PC-3 (cell line): ENCODE measurements at regions not wholly inside any gene's neighbourhood (a gene's known extent, or its start where the extent isn't known, plus 50 kb on each side); places are given as distances from the start of the nearest gene placed in this dataset.
A peak's percentile ranks its signal among the peaks of the same experiment; 100 is the strongest.

Experiments
- ATAC-seq: fragments of 200-7000 bp; cut with Tn5 transposase; 2 replicates; pipeline ENCODE4 v1.9.1; 2020; ENCODE audit warnings: mild to moderate bottlenecking, moderate library complexity
- BruUV-seq: library from RNA; stranded (reverse); fragments of 400-500 nt; replicated peaks from 2 replicates; lab custom pipeline; 2021; lab: Mats Ljungman, UMichigan
- CTCF ChIA-PET: fragments of 300-600 bp; sonication (Branson Sonifier 250); formaldehyde crosslinking; loops from one replicate; lab custom pipeline; 2022; ENCODE audit warnings: antibody characterized with exemption; lab: Charles Lee
- POLR2A ChIA-PET: fragments of 300-600 bp; sonication (Branson Sonifier 250); formaldehyde crosslinking; loops from one replicate; lab custom pipeline; 2022; ENCODE audit warnings: antibody characterized with exemption; ENCODE audit not compliant: unreplicated experiment; lab: Charles Lee
- DNase-seq: peaks from one replicate; pipeline ENCODE4 v3.0.0-alpha.2; 2015
- H2AFZ ChIP-seq: fragments of 300-600 bp; sonication (generic); 2 replicates; pipeline ENCODE4 v1.6.0; 2016; ENCODE audit warnings: antibody characterized with exemption, low read length
- H3F3A ChIP-seq: fragments of 300-600 bp; sonication (generic); one replicate; pipeline ENCODE4 v1.6.0; 2017; ENCODE audit warnings: antibody characterized with exemption, low read length, control low read depth, mild to moderate bottlenecking; ENCODE audit not compliant: unreplicated experiment
- H3K27ac ChIP-seq: fragments of 300-600 bp; sonication (generic); 2 replicates; pipeline ENCODE4 v1.5.1; 2016; ENCODE audit warnings: mild to moderate bottlenecking, low read length
- H3K27me3 ChIP-seq: fragments of 300-600 bp; sonication (generic); 2 replicates; pipeline ENCODE4 v1.6.1; 2016; ENCODE audit warnings: low read length, mixed read lengths
- H3K36me3 ChIP-seq: fragments of 300-600 bp; sonication (generic); 2 replicates; pipeline ENCODE4 v1.6.1; 2016; ENCODE audit warnings: low read depth, mixed run types, low read length, mixed read lengths
- H3K4me1 ChIP-seq: fragments of 300-600 bp; sonication (generic); 2 replicates; pipeline ENCODE4 v1.5.1; 2016; ENCODE audit warnings: low read length; ENCODE audit not compliant: insufficient read depth
- H3K4me2 ChIP-seq: fragments of 300-600 bp; sonication (generic); 2 replicates; pipeline ENCODE4 v1.6.0; 2016; ENCODE audit warnings: low read length
- H3K4me3 ChIP-seq: fragments of 300-600 bp; sonication (generic); 2 replicates; pipeline ENCODE4 v1.5.1; 2016; ENCODE audit warnings: mild to moderate bottlenecking, low read length, mixed read lengths
- H3K79me2 ChIP-seq: fragments of 300-600 bp; sonication (generic); 2 replicates; pipeline ENCODE4 v1.6.1; 2017; ENCODE audit warnings: low read length, mixed read lengths
- H3K9ac ChIP-seq: fragments of 300-600 bp; sonication (generic); 2 replicates; pipeline ENCODE4 v1.6.0; 2016; ENCODE audit warnings: mild to moderate bottlenecking, low read length
- H3K9me2 ChIP-seq: fragments of 300-600 bp; sonication (generic); replicated peaks from 2 replicates; pipeline ENCODE4 v1.6.1; 2016; ENCODE audit warnings: mixed run types, low read length, mixed read lengths
- H3K9me3 ChIP-seq: fragments of 300-600 bp; sonication (generic); 2 replicates; pipeline ENCODE4 v1.6.1; 2016; ENCODE audit warnings: low read length, mixed read lengths
- H4K20me1 ChIP-seq: fragments of 300-600 bp; sonication (generic); 2 replicates; pipeline ENCODE4 v1.6.1; 2016; ENCODE audit warnings: low read length, mixed read lengths
- EZH2 ChIP-seq: fragments of 300-600 bp; sonication (generic); IDR thresholded peaks from one replicate; pipeline ENCODE4 v1.6.1; 2017; ENCODE audit warnings: antibody characterized with exemption, mild to moderate bottlenecking, low read length; ENCODE audit not compliant: unreplicated experiment
- EZH2phosphoT487 ChIP-seq: fragments of 300-600 bp; sonication (generic); IDR thresholded peaks from 2 replicates; pipeline ENCODE4 v1.6.1; 2018; ENCODE audit warnings: mild to moderate bottlenecking, antibody characterized with exemption, low read length, borderline replicate concordance
- intact Hi-C: fragments of 100-400 bp; cut with micrococcal nuclease; formaldehyde crosslinking; loops from 2 replicates; pipeline ENCODE4 v1.9.0; 2023
- TF ChIP-seq, protein P1 (sequence below): fragments of 300-600 bp; sonication (generic); conservative IDR thresholded peaks from 2 replicates; pipeline ENCODE4 v1.5.1; 2017; ENCODE audit warnings: antibody characterized with exemption, low read depth, mild to moderate bottlenecking, low read length

DNA sequence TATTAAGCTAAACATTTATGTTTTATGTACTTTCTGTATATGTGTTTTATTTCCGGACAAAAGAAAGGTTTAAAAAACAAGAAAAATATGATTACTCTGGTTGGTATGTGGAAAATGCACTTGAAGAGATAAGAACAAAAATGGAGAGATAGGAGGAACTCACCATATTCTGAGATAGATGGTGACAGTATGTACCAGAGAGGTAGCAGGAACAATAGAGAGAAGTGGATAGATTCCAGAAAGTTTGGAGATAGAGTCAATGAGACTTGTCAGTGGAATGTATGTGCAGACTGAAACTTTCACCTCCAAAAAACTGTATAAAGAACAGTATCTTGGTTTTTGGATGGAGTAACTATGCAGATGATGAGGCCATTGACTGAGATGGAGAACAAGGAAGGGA lies 105.6 kb upstream of the FSHR start:
- no TSS peak for BruUV-seq
- CTCF ChIA-PET, result no interaction called here
- H4K20me1 ChIP-seq, result no peaks in the 10 kb centered on the region
- ATAC-seq (no peak), DNase-seq (no peak)
- no peak overlapping the region for H3K9ac ChIP-seq
- POLR2A ChIA-PET, result interaction anchor here (0.5 kb wide), 1 partner anchor 109 kb away, joined by 3 read pairs; no protein-coding TSS in a partner anchor
- H3K9me3 ChIP-seq, result no peaks in the 10 kb centered on the region
- TF ChIP-seq, protein P1, sequence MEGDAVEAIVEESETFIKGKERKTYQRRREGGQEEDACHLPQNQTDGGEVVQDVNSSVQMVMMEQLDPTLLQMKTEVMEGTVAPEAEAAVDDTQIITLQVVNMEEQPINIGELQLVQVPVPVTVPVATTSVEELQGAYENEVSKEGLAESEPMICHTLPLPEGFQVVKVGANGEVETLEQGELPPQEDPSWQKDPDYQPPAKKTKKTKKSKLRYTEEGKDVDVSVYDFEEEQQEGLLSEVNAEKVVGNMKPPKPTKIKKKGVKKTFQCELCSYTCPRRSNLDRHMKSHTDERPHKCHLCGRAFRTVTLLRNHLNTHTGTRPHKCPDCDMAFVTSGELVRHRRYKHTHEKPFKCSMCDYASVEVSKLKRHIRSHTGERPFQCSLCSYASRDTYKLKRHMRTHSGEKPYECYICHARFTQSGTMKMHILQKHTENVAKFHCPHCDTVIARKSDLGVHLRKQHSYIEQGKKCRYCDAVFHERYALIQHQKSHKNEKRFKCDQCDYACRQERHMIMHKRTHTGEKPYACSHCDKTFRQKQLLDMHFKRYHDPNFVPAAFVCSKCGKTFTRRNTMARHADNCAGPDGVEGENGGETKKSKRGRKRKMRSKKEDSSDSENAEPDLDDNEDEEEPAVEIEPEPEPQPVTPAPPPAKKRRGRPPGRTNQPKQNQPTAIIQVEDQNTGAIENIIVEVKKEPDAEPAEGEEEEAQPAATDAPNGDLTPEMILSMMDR, result no peak
- no peak for TF ChIP-seq EZH2phosphoT487
- TF ChIP-seq EZH2, result no peak
- no peaks in the 10 kb centered on the region for H3K36me3 ChIP-seq
- H3K4me1 ChIP-seq, result no peaks in the 10 kb centered on the region
- H3K79me2 ChIP-seq, result no peaks in the 10 kb centered on the region
- H3K9me2 ChIP-seq, result no peaks in the 10 kb centered on the region
- intact Hi-C loops, result no loop called here
- no peak overlapping the region for H3K4me2 ChIP-seq
- no peak overlapping the region for H3K4me3 ChIP-seq
- no peak overlapping the region for H3K27ac ChIP-seq
- H3K27me3 ChIP-seq, result no peaks in the 10 kb centered on the region
- no peak overlapping the region for H2AFZ ChIP-seq
- H3F3A ChIP-seq, result no peaks in the 10 kb centered on the region

DNA sequence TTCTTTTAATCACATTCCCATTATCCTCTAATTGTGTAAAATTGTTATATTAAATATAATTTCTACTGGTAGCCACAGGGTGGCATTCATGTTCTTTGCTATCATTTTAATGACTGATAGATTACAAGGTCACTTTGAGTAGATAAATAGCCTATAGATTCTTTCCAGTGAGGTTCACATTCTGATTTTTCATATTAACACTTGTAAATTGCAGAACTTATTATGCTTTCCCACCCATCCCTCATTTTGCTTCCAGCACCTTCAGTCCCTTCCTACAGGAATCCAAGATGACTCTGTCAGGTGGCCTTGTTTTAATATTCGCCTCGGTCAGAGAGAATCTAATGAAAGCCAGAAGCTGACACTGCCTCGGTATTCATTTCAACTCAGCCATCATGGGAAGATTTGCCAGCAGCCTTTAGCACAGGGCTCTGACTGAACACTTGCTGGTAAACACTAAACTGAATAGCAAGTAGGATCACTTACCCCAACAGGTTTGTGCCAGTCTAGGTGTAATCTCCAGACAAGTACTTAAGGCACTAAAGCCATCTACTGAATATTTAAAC lies 101.2 kb upstream of the FSHR start:
- ATAC-seq (no peak), DNase-seq (peak; percentile 6)
- intact Hi-C loops, result no loop called here
- H3K36me3 ChIP-seq, result no peaks in the 10 kb centered on the region
- no peak overlapping the region for H3K4me2 ChIP-seq
- no peaks in the 10 kb centered on the region for H4K20me1 ChIP-seq
- ChIA-PET POLR2A (no interaction called here), CTCF (no interaction called here)
- no peaks in the 10 kb centered on the region for H3K9me2 ChIP-seq
- H3K27ac ChIP-seq, result no peak overlapping the region
- H2AFZ ChIP-seq, result no peak overlapping the region
- no peaks in the 10 kb centered on the region for H3F3A ChIP-seq
- no peak overlapping the region for H3K9ac ChIP-seq
- no peaks in the 10 kb centered on the region for H3K79me2 ChIP-seq
- no peak for TF ChIP-seq EZH2
- TF ChIP-seq, protein P1, result 0 out of 2 replicates have a peak, but pooled peaks have one; percentile 29
- no peaks in the 10 kb centered on the region for H3K9me3 ChIP-seq
- H3K4me3 ChIP-seq, result no peak overlapping the region
- no peaks in the 10 kb centered on the region for H3K27me3 ChIP-seq
- no peaks in the 10 kb centered on the region for H3K4me1 ChIP-seq
- BruUV-seq, result no TSS peak

DNA sequence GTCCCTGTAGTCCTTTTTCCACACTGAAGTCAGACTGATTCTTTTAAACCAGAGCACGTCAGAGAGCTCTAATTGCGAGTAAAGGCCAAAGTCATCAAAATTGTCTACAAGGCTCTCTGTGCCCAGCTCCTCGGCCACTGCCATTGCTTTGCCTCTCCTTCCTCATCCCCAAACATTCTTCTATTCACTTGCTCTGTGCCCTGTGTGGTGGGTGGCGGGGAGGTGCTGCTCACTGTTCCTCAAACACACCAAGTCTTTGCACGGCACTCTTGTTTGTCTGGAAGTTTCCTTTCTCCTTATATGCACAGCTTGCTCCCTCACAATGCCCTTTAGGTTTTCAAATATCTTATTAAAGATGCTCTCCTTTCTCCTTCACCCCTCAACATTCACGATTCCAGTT lies 100.1 kb upstream of the FSHR start:
- H2AFZ ChIP-seq, result no peak overlapping the region
- H3K4me3 ChIP-seq, result no peak overlapping the region
- H3K27ac ChIP-seq, result no peak overlapping the region
- H3K9ac ChIP-seq, result no peak overlapping the region
- no peaks in the 10 kb centered on the region for H3F3A ChIP-seq
- H3K27me3 ChIP-seq, result no peaks in the 10 kb centered on the region
- no peaks in the 10 kb centered on the region for H3K79me2 ChIP-seq
- H3K9me3 ChIP-seq, result no peaks in the 10 kb centered on the region
- H4K20me1 ChIP-seq, result no peaks in the 10 kb centered on the region
- H3K36me3 ChIP-seq, result no peaks in the 10 kb centered on the region
- DNase-seq, result no peak
- no TSS peak for BruUV-seq
- ChIA-PET CTCF (no interaction called here), POLR2A (interaction anchor here (0.6 kb wide), 1 partner anchor 291 kb away, joined by 3 read pairs; no protein-coding TSS in a partner anchor)
- no peaks in the 10 kb centered on the region for H3K9me2 ChIP-seq
- no peaks in the 10 kb centered on the region for H3K4me1 ChIP-seq
- TF ChIP-seq, protein P1, result no peak
- no peak for TF ChIP-seq EZH2
- no peak for TF ChIP-seq EZH2phosphoT487
- no peak overlapping the region for H3K4me2 ChIP-seq
- intact Hi-C loops, result no loop called here
- ATAC-seq, result no peak
